HepG2 (cell line): ENCODE measurements at regions not wholly inside any gene's neighbourhood (a gene's known extent, or its start where the extent isn't known, plus 50 kb on each side); places are given as distances from the start of the nearest gene placed in this dataset.

Experiments used
- HIC2 ChIP-seq: sonication (generic); formaldehyde crosslinking; IDR thresholded peaks from 2 replicates; pipeline ENCODE4 v1.9.0; 2022; ENCODE audit warnings: low read depth, missing genetic modification reagents
- HMG20A ChIP-seq: IDR thresholded peaks from 2 replicates; pipeline ENCODE4 v1.6.1; 2016; ENCODE audit warnings: borderline replicate concordance
- MLX ChIP-seq: IDR thresholded peaks from 2 replicates; pipeline ENCODE4 v1.6.1; 2016
- POGZ ChIP-seq: sonication (generic); formaldehyde crosslinking; IDR thresholded peaks from 2 replicates; pipeline ENCODE4 v1.4.0; 2020; ENCODE audit warnings: mild to moderate bottlenecking, missing genetic modification reagents
- RAD21 ChIP-seq: fragments of 450-650 bp; formaldehyde crosslinking; IDR thresholded peaks from 2 replicates; pipeline ENCODE4 v1.5.0; 2020; ENCODE audit warnings: mild to moderate bottlenecking
- SMC3 ChIP-seq: IDR thresholded peaks from 2 replicates; pipeline ENCODE4 v1.6.1; 2011; ENCODE audit warnings: low read length, improper control_type of control experiment
- SNAPC5 ChIP-seq: sonication (generic); formaldehyde crosslinking; IDR thresholded peaks from 2 replicates; pipeline ENCODE4 v1.8.1; 2023; ENCODE audit warnings: mild to moderate bottlenecking, missing genetic modification reagents, borderline replicate concordance
- SUZ12 ChIP-seq: fragments of 150-350 bp; IDR thresholded peaks from 2 replicates; pipeline ENCODE4 v1.6.1; 2014; ENCODE audit warnings: low read depth, low read length
- ZBTB1 ChIP-seq: sonication (generic); formaldehyde crosslinking; IDR thresholded peaks from 2 replicates; pipeline ENCODE4 v1.4.0; 2020; ENCODE audit warnings: missing genetic modification reagents, borderline replicate concordance
- ZEB1 ChIP-seq: IDR thresholded peaks from 2 replicates; pipeline ENCODE4 v1.6.1; 2012; ENCODE audit warnings: mild to moderate bottlenecking, low read depth, inconsistent platforms; ENCODE audit not compliant: insufficient replicate concordance
- ZNF264 ChIP-seq: sonication (generic); formaldehyde crosslinking; IDR thresholded peaks from 2 replicates; pipeline ENCODE4 v1.4.0; 2020; ENCODE audit warnings: missing genetic modification reagents
- ZNF335 ChIP-seq: sonication (generic); formaldehyde crosslinking; IDR thresholded peaks from 2 replicates; pipeline ENCODE4 v1.4.0; 2020; ENCODE audit warnings: missing genetic modification reagents
- ZNF792 ChIP-seq: IDR thresholded peaks from 2 replicates; pipeline ENCODE4 v1.6.1; 2016
- ZSCAN22 ChIP-seq: sonication (generic); formaldehyde crosslinking; IDR thresholded peaks from 2 replicates; pipeline ENCODE4 v1.4.0; 2020; ENCODE audit warnings: mild to moderate bottlenecking, missing genetic modification reagents
- TF ChIP-seq, protein P1 (sequence below): sonication (generic); formaldehyde crosslinking; IDR thresholded peaks from 2 replicates; pipeline ENCODE4 v1.5.1; 2020; ENCODE audit warnings: missing genetic modification reagents, mild to moderate bottlenecking, borderline replicate concordance
- TF ChIP-seq, protein P2 (sequence below), 2 experiments: fragments of 450-650 bp in 1 of 2; sonication (generic) in 1 of 2; formaldehyde crosslinking; IDR thresholded peaks; 2 replicates each; pipeline versions ENCODE4 v1.5.0 to v1.8.0; 2020 to 2022; ENCODE audit warnings: mild to moderate bottlenecking in 1 of 2, missing genetic modification reagents in 1 of 2
- TF ChIP-seq, protein P3 (sequence below): IDR thresholded peaks from 2 replicates; pipeline ENCODE4 v1.6.1; 2016; ENCODE audit warnings: missing genetic modification reagents, missing compliant biosample characterization

DNA sequence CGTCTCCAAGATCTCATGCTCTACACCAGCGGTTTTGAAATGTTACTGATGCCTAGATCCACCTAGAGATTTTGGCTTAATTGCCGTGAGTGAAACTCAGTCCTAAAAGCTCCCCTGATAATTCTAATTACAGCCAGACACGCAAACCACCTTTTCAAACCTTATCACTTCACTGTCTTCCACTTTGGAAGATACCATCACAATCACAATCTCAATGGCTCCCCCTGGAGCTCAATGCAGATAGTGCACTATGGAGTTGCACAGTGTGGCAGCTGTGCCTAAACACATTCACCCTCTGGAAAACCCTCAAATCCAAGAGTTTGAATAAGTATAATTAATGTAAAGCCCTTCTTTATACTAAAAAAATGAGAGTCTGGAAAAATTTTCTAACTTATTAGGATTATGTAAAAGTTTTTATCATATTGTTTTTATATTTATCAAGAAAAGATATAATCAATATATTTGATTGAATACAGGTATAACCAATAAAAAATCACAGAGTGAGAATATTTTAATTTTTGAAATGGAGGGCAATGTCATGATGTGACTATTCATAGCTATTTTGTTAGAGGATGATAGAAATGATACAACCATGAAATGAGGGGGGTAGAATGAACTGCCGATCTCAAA is 102.9 kb upstream of the SLC8A1 start (continued):
- TF ChIP-seq, protein P1, sequence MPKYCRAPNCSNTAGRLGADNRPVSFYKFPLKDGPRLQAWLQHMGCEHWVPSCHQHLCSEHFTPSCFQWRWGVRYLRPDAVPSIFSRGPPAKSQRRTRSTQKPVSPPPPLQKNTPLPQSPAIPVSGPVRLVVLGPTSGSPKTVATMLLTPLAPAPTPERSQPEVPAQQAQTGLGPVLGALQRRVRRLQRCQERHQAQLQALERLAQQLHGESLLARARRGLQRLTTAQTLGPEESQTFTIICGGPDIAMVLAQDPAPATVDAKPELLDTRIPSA (CRISPR knock-in tag) = no peak
- TF ChIP-seq ZNF792 (CRISPR knock-in tag) (no peak), MLX (CRISPR knock-in tag) (no peak), POGZ (CRISPR knock-in tag) (no peak), ZEB1 (no peak), ZBTB1 (CRISPR knock-in tag) (no peak), RAD21 (peak; percentile 22; the same call in 1 of the 2 replicates), HMG20A (CRISPR knock-in tag) (no peak), SNAPC5 (no peak), SUZ12 (no peak), HIC2 (CRISPR knock-in tag) (no peak), ZSCAN22 (CRISPR knock-in tag) (no peak), ZNF335 (CRISPR knock-in tag) (no peak), ZNF264 (CRISPR knock-in tag) (no peak), SMC3 (peak; percentile 79)
- TF ChIP-seq, protein P2, sequence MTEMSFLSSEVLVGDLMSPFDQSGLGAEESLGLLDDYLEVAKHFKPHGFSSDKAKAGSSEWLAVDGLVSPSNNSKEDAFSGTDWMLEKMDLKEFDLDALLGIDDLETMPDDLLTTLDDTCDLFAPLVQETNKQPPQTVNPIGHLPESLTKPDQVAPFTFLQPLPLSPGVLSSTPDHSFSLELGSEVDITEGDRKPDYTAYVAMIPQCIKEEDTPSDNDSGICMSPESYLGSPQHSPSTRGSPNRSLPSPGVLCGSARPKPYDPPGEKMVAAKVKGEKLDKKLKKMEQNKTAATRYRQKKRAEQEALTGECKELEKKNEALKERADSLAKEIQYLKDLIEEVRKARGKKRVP (CRISPR knock-in tag; IDR thresholded peaks at IDR 0.05) = no peak
- TF ChIP-seq, protein P3, sequence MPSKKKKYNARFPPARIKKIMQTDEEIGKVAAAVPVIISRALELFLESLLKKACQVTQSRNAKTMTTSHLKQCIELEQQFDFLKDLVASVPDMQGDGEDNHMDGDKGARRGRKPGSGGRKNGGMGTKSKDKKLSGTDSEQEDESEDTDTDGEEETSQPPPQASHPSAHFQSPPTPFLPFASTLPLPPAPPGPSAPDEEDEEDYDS = no peak
